HG02943 (cell line): ENCODE measurements at regions not wholly inside any gene's neighbourhood (a gene's known extent, or its start where the extent isn't known, plus 50 kb on each side); places are given as distances from the start of the nearest gene placed in this dataset.
"Not testable (repeated sequence)": the region's sequence is repeated elsewhere in the genome, so short reads cannot be mapped to it uniquely, and the experiment has no call there.

Source experiments
- ATAC-seq: cut with Tn5 transposase; IDR thresholded peaks from one replicate; pipeline ENCODE4 v1.9.1; 2021; ENCODE audit warnings: mild to moderate bottlenecking, low read depth, moderate library complexity; ENCODE audit not compliant: unreplicated experiment

GRCh38 chr4:14149176-14150053 is 521.9 kb upstream of the BOD1L1 start:
- no peak for ATAC-seq

GRCh38 chr4:14151101-14151500 is 523.6 kb upstream of the BOD1L1 start:
- ATAC-seq: no peak

DNA sequence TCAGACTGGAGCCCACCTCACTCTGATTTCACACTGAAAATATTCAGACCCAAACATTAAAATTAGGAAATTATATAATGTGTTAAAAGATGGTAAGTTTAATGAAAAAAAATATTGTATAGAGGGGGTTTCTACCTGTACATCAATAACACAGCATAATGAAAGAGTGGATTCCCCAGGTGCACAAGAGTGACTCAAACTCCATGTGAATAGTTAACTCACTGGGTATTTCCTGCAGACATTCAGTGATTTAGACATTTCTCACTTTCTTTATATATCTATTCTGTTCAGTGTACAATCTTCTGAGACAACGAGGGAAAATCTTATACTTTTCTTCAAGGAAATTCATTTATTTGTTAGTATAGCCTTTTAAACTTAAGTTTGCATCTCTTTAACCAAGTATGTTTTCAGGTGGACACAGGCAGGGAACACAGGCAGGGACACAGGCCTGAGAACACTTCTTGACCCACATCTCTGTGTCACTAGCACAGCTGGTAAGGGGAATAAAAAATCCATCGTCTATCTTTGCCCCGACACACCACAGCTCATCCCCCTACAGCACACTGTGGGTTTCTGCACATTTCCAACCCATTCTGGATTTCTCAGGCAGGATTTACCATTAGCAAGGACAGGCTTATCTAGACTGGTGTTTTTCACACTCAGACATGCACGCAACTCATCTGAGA is 525.5 kb upstream of the BOD1L1 start:
- peak; percentile 61 for ATAC-seq

- ATAC-seq: no peak
These were observed 528.3 kb upstream of the BOD1L1 start for GRCh38 chr4:14155803-14156202.

DNA sequence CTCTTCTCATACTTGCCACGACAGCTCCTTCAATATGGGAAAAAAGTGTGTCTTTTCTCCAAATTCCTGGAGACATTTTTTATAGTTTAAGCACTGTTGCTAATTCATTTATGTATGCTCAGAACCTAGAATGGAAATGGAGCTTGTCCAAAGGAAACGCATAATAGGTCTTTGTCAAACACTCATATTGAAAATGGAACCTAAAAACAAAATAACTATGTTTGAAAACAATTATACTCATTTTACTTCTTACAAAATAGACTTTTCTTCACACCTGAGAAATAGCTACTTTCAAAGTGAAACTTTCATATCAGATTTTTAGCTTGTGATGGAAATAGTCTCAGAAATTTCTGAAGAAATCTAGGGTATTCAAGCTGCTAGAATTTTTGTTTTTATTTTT is 529.7 kb upstream of the BOD1L1 start:
- ATAC-seq: no peak

- ATAC-seq: peak; percentile 100
These were observed 537.8 kb upstream of the BOD1L1 start for GRCh38 chr4:14165222-14165920.

GRCh38 chr4:14167876-14168510 is 540.5 kb upstream of the BOD1L1 start:
- ATAC-seq: no peak

DNA sequence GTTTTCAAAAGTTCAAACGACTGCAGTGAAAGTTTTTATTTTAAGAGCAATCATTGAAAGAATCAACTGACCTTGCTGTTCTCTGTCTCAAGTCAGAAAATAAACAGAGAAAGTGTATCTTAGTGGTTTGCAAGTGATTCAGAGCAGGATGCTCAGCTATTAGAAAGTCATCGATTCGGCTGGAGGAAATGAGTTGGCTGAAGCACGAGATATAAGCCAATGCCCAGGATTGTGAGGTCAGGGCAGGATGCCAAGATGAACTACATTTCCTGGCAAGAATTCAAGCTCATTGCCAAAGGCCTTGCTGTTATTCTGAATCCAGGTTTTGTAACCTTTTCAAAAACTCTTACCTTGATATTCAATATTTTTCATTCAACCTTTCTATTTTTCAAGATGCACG is 541.4 kb upstream of the BOD1L1 start:
- peak; percentile 55 for ATAC-seq

DNA sequence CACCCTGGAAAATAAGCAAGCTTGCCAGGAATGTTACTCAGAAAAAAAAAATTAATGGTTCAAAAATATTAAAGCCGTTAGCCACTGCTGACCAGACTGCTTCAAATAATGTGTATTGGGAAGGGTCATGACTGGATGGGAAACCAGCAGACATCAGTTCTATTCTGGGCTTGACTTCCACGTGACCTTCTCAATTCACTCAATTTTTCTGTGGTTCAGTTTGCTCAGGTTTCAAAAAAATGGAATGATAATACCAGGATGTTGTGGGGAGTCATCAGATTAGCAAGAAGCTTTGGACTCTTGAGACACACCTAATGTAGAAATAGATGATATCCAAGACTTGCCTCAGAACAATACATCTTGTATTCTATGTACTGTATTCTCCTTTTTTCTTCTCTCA is 541.9 kb upstream of the BOD1L1 start:
- ATAC-seq: no peak

DNA sequence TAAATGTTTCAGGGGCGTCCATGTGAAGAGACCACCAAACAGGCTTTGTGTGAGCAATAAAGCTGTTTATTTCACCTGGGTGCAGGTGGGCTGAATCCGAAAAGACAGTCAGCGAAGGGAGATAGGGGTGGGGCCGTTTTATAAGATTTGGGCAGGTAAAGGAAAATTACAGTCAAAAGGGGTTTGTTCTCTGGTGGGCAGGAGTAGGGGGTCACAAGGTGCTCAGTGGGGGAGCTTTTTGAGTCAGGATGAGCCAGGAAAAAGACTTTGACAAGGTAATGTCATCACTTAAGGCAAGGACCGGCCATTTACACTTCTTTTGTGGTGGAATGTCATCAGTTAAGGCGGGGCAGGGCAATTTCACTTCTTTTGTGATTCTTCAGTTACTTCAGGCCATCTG is 542.4 kb upstream of the BOD1L1 start:
- ATAC-seq: not testable (repeated sequence)

- no peak for ATAC-seq
These were observed 549.1 kb upstream of the BOD1L1 start for GRCh38 chr4:14176613-14177012.

DNA sequence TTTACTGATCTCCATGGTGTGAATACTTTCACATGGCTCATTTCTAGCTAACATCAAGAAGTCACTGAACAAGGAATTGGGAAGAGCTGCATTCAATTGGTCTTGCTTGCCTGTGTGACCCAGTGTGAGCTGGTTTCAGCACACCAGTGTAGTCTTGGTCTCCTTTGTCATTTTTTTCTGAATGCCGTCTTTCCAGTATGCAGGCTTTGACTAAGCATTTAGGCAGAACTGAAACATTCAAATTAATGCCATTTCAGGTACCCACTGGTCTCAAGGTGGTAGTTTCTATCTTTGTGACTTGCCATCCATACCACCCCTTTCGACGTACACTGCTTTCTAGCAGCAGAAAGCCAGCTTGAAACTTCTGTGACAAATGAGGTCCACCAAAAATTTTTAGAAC is 550.5 kb upstream of the BOD1L1 start:
- ATAC-seq: peak; percentile 91

DNA sequence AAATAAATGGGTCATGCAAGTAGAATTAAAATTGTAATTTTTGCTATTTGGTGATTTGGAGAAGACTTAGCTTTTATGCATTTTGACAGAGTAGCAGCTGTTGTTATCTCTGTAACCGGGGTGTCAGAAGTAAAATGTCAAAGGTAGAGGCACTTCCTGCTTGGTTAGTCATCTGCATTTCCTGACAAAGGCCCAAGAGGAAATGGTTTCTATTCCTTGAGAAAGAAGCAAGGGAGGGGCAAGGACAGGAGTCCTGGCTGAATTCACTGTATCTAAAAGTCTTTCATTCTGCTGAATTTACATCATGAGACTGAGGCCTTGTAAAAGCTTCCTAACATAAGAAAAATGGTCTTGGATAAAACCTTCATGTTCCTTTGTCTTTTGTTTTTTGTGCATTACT is 550.9 kb upstream of the BOD1L1 start:
- peak; percentile 61 for ATAC-seq

DNA sequence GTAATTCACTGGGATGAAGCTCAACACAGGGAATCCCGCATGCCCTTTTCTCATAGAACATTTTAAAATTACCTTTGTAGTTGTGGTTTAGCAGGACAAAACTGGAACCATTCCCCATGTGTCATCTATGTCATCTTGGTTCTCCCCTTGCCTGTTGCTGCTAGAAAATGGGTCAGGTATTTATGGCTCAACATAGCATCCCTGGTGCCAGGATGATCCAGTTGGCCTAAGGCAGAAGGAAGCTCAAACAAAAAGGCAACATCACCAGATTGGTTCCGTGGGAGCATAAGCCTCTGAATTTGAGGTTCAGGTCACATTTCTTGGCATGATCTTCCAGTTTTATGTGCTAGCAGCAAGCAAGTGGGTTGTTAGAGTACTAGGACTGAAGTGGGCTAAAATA is 552.6 kb upstream of the BOD1L1 start:
- no peak for ATAC-seq

DNA sequence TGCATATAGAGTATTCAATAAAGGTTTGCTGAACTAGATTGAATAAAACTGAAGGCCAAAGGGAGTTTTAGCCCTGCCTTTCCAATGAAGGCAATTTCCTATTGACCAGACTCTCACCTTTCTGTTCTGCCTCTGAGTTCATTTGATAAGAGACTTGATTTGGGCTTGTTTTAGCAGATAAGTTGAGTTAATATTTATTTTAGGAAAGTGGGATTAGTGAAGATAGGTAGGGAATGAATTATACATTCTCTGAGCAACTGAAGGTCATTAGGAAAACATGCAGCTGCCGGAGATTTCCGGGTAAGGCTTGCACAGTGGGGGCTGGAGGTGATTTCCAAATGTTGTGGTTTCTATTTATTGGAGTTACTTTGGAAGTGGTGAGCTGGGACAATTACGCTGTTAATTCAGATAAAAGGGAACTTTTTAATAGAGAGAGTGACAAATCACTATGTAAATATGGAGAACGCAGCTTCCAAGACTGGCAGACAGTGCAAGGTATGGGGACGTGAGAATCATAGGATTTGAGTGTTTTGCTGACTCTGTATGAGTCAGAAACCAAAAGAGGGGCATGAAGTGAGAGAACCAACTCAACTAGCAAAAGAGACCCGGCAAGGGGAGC is 553.6 kb upstream of the BOD1L1 start:
- ATAC-seq: no peak

DNA sequence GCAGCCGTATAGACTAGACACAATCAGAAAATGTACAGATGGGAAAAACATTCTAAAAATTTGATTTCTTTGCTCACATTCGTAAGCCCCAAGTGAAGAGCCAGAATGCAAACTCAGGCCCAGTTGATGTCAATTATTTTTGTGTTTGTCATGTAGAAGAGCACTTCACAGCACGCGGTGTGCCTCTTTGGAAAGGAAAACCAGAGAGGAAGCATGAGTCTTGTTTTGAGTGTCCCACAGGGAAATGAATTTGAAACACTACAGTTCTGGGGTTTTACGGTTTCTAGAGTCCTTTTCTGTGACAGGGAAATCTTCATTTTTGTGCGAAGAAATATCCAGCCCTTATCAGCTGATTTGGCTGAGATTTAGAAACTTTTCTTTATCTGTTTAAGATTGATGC is 554.6 kb upstream of the BOD1L1 start:
- no peak for ATAC-seq

GRCh38 chr4:14184265-14184664 is 556.7 kb upstream of the BOD1L1 start:
- no peak for ATAC-seq

GRCh38 chr4:14184767-14185166 is 557.2 kb upstream of the BOD1L1 start:
- no peak for ATAC-seq

- no peak for ATAC-seq
These were observed 560.7 kb upstream of the BOD1L1 start for GRCh38 chr4:14188214-14188613.

DNA sequence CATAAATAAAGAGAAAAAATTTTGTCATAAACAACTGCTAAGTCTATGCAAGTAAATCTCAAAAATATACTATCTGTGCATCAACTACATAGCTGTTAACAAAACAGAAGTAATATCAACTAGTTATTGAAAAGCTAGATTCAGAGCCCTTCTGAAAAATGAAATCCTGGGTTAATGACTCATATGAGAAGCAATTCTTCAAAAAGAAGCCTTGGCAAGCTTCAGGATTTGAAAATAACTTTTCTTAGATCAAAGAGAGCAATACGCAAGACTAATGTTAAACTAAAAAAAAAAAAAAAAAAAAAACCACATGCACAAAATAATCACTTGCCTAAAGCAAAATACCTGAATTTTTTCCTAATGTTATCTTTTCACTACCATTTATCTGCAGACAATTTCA is 566.1 kb upstream of the BOD1L1 start:
- no peak for ATAC-seq
